Spleen (tissue), 7 donors: ENCODE measurements at regions not wholly inside any gene's neighbourhood (a gene's known extent, or its start where the extent isn't known, plus 50 kb on each side); places are given as distances from the start of the nearest gene placed in this dataset.

Experiments
- CTCF ChIP-seq, 11 experiments: fragments of 200-600 bp in 7 of 11; fragments of 450-650 bp in 4 of 11; sonication (generic) in 4 of 11; IDR thresholded peaks in 8 of 11; conservative IDR thresholded peaks in 3 of 11; 1 replicate in 7 of 11; 2 replicates in 4 of 11; pipeline versions ENCODE4 v1.4.0 to v1.8.0; 2016 to 2021; ENCODE audit warnings: antibody characterized with exemption in 11 of 11, inconsistent platforms in 4 of 11, mild to moderate bottlenecking in 1 of 11
- POLR2A ChIP-seq, 3 donors: fragments of 450-650 bp; IDR thresholded peaks; one replicate each; pipeline ENCODE4 v1.5.1; 2017; ENCODE audit warnings: antibody characterized with exemption in 3 of 3, mild to moderate bottlenecking in 1 of 3
- POLR2AphosphoS5 ChIP-seq, 3 donors: sonication (generic); formaldehyde crosslinking; IDR thresholded peaks; one replicate each; pipeline ENCODE4 v1.5.1; 2017; ENCODE audit warnings: antibody characterized with exemption in 3 of 3
- donor health status: DM: no; HTN: no; CAD: no; lungs with moderate emphysema.
- donor health status: DM: no; HTN: no; CAD: no.
- donor health status: DM: no; HTN: no; CAD: no.

- TF ChIP-seq CTCF (IDR thresholded peaks at IDR 0.05 in 8 of 11, conservative IDR thresholded peaks at IDR 0.05 in 3 of 11) (no peak), POLR2A (IDR thresholded peaks at IDR 0.05) (no peak), POLR2AphosphoS5 (IDR thresholded peaks at IDR 0.05) (no peak)
Observed at GRCh38 chr4:129738175-129738574, 642.2 kb downstream of the C4orf33 start.
